CD4-positive, alpha-beta T cell (primary cell): ENCODE measurements at regions not wholly inside any gene's neighbourhood (a gene's known extent, or its start where the extent isn't known, plus 50 kb on each side); places are given as distances from the start of the nearest gene placed in this dataset.

Experiments used
- ATAC-seq: fragments of 200-7000 bp; cut with Tn5 transposase; one replicate; pipeline ENCODE4 v1.10.0; 2022; ENCODE audit warnings: mild to moderate bottlenecking; ENCODE audit not compliant: poor library complexity
- CTCF ChIA-PET: fragments of 350-600 bp; sonication (Branson Sonifier 250); formaldehyde crosslinking; loops from one replicate; lab custom pipeline; 2021; ENCODE audit warnings: antibody characterized with exemption, inconsistent platforms; lab: Charles Lee
- POLR2A ChIA-PET: fragments of 350-600 bp; sonication (Branson Sonifier 250); formaldehyde crosslinking; loops from one replicate; lab custom pipeline; 2021; ENCODE audit warnings: antibody characterized with exemption, inconsistent platforms; lab: Charles Lee
- DNase-seq, 14 experiments: peaks; one replicate each; pipeline ENCODE4 v3.0.0-alpha.2; 2013 to 2020; ENCODE audit warnings: mixed read lengths in 2 of 14
- H3K27ac ChIP-seq, 2 donors: one replicate each; pipeline versions ENCODE4 v1.5.1 to v1.7.0; 2013; ENCODE audit warnings: low read length in 2 of 2, low read depth in 1 of 2, mild to moderate bottlenecking in 1 of 2
- H3K27me3 ChIP-seq, 2 experiments: 1 replicate in 1 of 2; 2 replicates in 1 of 2; pipeline versions ENCODE4 v1.6.1 to v1.7.0; 2013; ENCODE audit warnings: low read length in 2 of 2, control low read depth in 1 of 2, mild to moderate bottlenecking in 1 of 2, moderate library complexity in 1 of 2; ENCODE audit not compliant: insufficient read depth in 2 of 2, control insufficient read depth in 1 of 2
- H3K36me3 ChIP-seq: one replicate; pipeline ENCODE4 v1.6.1; 2013; ENCODE audit warnings: low read length, control low read depth; ENCODE audit not compliant: insufficient read depth
- H3K4me1 ChIP-seq: one replicate; pipeline ENCODE4 v1.6.1; 2013; ENCODE audit warnings: low read length, control low read depth; ENCODE audit not compliant: insufficient read depth
- H3K4me3 ChIP-seq: one replicate; pipeline ENCODE4 v1.5.1; 2013; ENCODE audit warnings: mild to moderate bottlenecking, low read length, moderate library complexity
- H3K9me3 ChIP-seq, 2 experiments: 1 replicate in 1 of 2; 2 replicates in 1 of 2; pipeline versions ENCODE4 v1.6.1 to v1.7.0; 2013; ENCODE audit warnings: low read length in 2 of 2, mild to moderate bottlenecking in 2 of 2, control low read depth in 1 of 2, moderate library complexity in 1 of 2; ENCODE audit not compliant: control insufficient read depth in 1 of 2, insufficient read depth in 1 of 2
- H3K27ac Mint-ChIP-seq: one replicate; pipeline ENCODE4 v1.8.0; 2020; ENCODE audit warnings: mixed read lengths
- H3K27me3 Mint-ChIP-seq: one replicate; pipeline ENCODE4 v1.8.0; 2021; ENCODE audit warnings: mixed read lengths
- H3K36me3 Mint-ChIP-seq: one replicate; pipeline ENCODE4 v1.8.0; 2021; ENCODE audit warnings: low read depth, mixed read lengths
- H3K4me1 Mint-ChIP-seq: one replicate; pipeline ENCODE4 v1.8.0; 2021; ENCODE audit warnings: low read depth, mixed read lengths
- H3K4me3 Mint-ChIP-seq: one replicate; pipeline ENCODE4 v1.8.0; 2020; ENCODE audit warnings: mild to moderate bottlenecking, mixed read lengths
- H3K9me3 Mint-ChIP-seq: one replicate; pipeline ENCODE4 v1.8.0; 2020; ENCODE audit warnings: mixed read lengths
- CTCF ChIP-seq: fragments of 200-600 bp; IDR thresholded peaks from one replicate; pipeline ENCODE4 v1.8.0; 2022; ENCODE audit warnings: antibody characterized with exemption, mild to moderate bottlenecking
- intact Hi-C, 2 experiments: fragments of 100-400 bp; cut with DNase I in 1 of 2; cut with micrococcal nuclease in 1 of 2; formaldehyde crosslinking; loops; one replicate each; pipeline versions ENCODE4 v1.15.1 to v1.9.0; 2023 to 2025; cut with DNase I, micrococcal nuclease

- POLR2A ChIA-PET = no interaction called here
- peaks cover 0 to 5% of the 10 kb centered on the region in 2 experiments for H3K27me3 ChIP-seq
- Mint-ChIP-seq H3K36me3 (no peaks in the 10 kb centered on the region), H3K4me3 (no peak overlapping the region), H3K27me3 (peaks cover 46% of the 10 kb centered on the region), H3K4me1 (no peaks in the 10 kb centered on the region), H3K27ac (no peak overlapping the region), H3K9me3 (no peaks in the 10 kb centered on the region)
- H3K9me3 ChIP-seq = peaks cover 0 to 8% of the 10 kb centered on the region in 2 experiments
- DNase-seq (no peak), ATAC-seq (no peak)
- intact Hi-C loops = no loop called here
- TF ChIP-seq CTCF = no peak
- H3K36me3 ChIP-seq = no peaks in the 10 kb centered on the region
- CTCF ChIA-PET = no interaction called here
- no peak overlapping the region for H3K4me3 ChIP-seq
- no peak overlapping the region for H3K27ac ChIP-seq
- no peaks in the 10 kb centered on the region for H3K4me1 ChIP-seq
Observed at GRCh38 chr1:30143517-30143916, 579.9 kb downstream of the MATN1 start.

- DNase-seq = no peak
- Mint-ChIP-seq H3K27ac (no peak overlapping the region), H3K4me3 (no peak overlapping the region), H3K27me3 (peaks cover 25% of the 10 kb centered on the region), H3K36me3 (no peaks in the 10 kb centered on the region), H3K9me3 (no peaks in the 10 kb centered on the region), H3K4me1 (no peaks in the 10 kb centered on the region)
- intact Hi-C loops = no loop called here
- ChIA-PET POLR2A (no interaction called here), CTCF (no interaction called here)
- H3K27me3 ChIP-seq = peaks cover 0 to 2% of the 10 kb centered on the region in 2 experiments
- peaks cover 0 to 4% of the 10 kb centered on the region in 2 experiments for H3K9me3 ChIP-seq
- no peak overlapping the region for H3K4me3 ChIP-seq
- H3K36me3 ChIP-seq = no peaks in the 10 kb centered on the region
- H3K27ac ChIP-seq = no peak overlapping the region
- no peaks in the 10 kb centered on the region for H3K4me1 ChIP-seq
- ATAC-seq = no peak
- TF ChIP-seq CTCF = no peak
Observed at GRCh38 chr1:30140566-30140965, 582.8 kb downstream of the MATN1 start.

GRCh38 chr1:30138891-30139290 lies 584.5 kb downstream of the MATN1 start:
- no peak overlapping the region for H3K27ac Mint-ChIP-seq
- H3K27ac ChIP-seq = no peak overlapping the region
- no peaks in the 10 kb centered on the region for H3K4me1 Mint-ChIP-seq
- no peak for TF ChIP-seq CTCF
- H3K27me3 ChIP-seq = peaks cover 0 to 2% of the 10 kb centered on the region in 2 experiments
- no peaks in the 10 kb centered on the region for H3K9me3 Mint-ChIP-seq
- no peak overlapping the region for H3K4me3 Mint-ChIP-seq
- no peaks in the 10 kb centered on the region for H3K36me3 Mint-ChIP-seq
- ChIA-PET POLR2A (no interaction called here), CTCF (no interaction called here)
- DNase-seq (no peak), ATAC-seq (no peak)
- H3K27me3 Mint-ChIP-seq = peaks cover 8% of the 10 kb centered on the region
- no peaks in the 10 kb centered on the region for H3K36me3 ChIP-seq
- H3K4me1 ChIP-seq = no peaks in the 10 kb centered on the region
- peaks cover 0 to 4% of the 10 kb centered on the region in 2 experiments for H3K9me3 ChIP-seq
- intact Hi-C loops = no loop called here
- no peak overlapping the region for H3K4me3 ChIP-seq
